HFF-Myc (cell line): ENCODE measurements at regions not wholly inside any gene's neighbourhood (a gene's known extent, or its start where the extent isn't known, plus 50 kb on each side); places are given as distances from the start of the nearest gene placed in this dataset.

Source experiments
- DNase-seq: peaks from one replicate; pipeline ENCODE4 v3.0.0-alpha.2; 2011; ENCODE audit warnings: low read depth; ENCODE audit errors: extremely low read depth
- H3K4me3 ChIP-seq: replicated peaks from 2 replicates; pipeline ENCODE4 v1.5.1; 2011; ENCODE audit warnings: low read depth, mild to moderate bottlenecking, control low read depth, low read length
- CTCF ChIP-seq: IDR thresholded peaks from 2 replicates; pipeline ENCODE4 v1.5.1; 2012; ENCODE audit warnings: mild to moderate bottlenecking, low read depth, low read length, control low read depth; ENCODE audit errors: missing control alignments

GRCh38 chr20:4370851-4371250, 121.8 kb upstream of the ADRA1D start:
- H3K4me3 ChIP-seq, result no peak overlapping the region
- TF ChIP-seq CTCF, result no peak
- no peak for DNase-seq

- no peak for TF ChIP-seq CTCF
- no peak for DNase-seq
- H3K4me3 ChIP-seq, result no peak overlapping the region
Observed at GRCh38 chr20:4369798-4370124, 120.7 kb upstream of the ADRA1D start.

GRCh38 chr20:4369119-4369797, 120.2 kb upstream of the ADRA1D start:
- H3K4me3 ChIP-seq, result no peak overlapping the region
- TF ChIP-seq CTCF, result no peak
- DNase-seq, result no peak

- TF ChIP-seq CTCF, result no peak
- no peak for DNase-seq
- H3K4me3 ChIP-seq, result no peak overlapping the region
Observed at GRCh38 chr20:4366076-4366475, 117.0 kb upstream of the ADRA1D start.

- no peak overlapping the region for H3K4me3 ChIP-seq
- no peak for DNase-seq
- no peak for TF ChIP-seq CTCF
Observed at GRCh38 chr20:4358552-4358951, 109.5 kb upstream of the ADRA1D start.

GRCh38 chr20:4352348-4352747, 103.3 kb upstream of the ADRA1D start:
- no peak for TF ChIP-seq CTCF
- no peak overlapping the region for H3K4me3 ChIP-seq
- no peak for DNase-seq

- no peak overlapping the region for H3K4me3 ChIP-seq
- TF ChIP-seq CTCF, result no peak
- no peak for DNase-seq
Observed at GRCh38 chr20:4350096-4350495, 101.0 kb upstream of the ADRA1D start.
